NCI-H345 treated with DMSO at 0.1 percent for 48 hours (cell line): ENCODE measurements at regions not wholly inside any gene's neighbourhood (a gene's known extent, or its start where the extent isn't known, plus 50 kb on each side); places are given as distances from the start of the nearest gene placed in this dataset.
"Not testable (repeated sequence)": the region's sequence is repeated elsewhere in the genome, so short reads cannot be mapped to it uniquely, and the experiment has no call there.

Experiments
- DNase-seq: peaks from one replicate; lab custom pipeline; 2025; ENCODE audit not compliant: unreplicated experiment; lab: John Stamatoyannopoulos, UW

GRCh38 chr4:171378323-171378722 lies 434.9 kb upstream of the GALNTL6 start:
- no peak for DNase-seq

GRCh38 chr4:171376724-171377123 lies 436.5 kb upstream of the GALNTL6 start:
- DNase-seq: no peak

- DNase-seq: no peak
Measured at GRCh38 chr4:171353535-171353934, 459.7 kb upstream of the GALNTL6 start.

GRCh38 chr4:171348090-171348489 lies 465.1 kb upstream of the GALNTL6 start:
- DNase-seq: no peak

- no peak for DNase-seq
Measured at GRCh38 chr4:171342646-171343045, 470.6 kb upstream of the GALNTL6 start.

GRCh38 chr4:171340258-171340657 lies 472.9 kb upstream of the GALNTL6 start:
- no peak for DNase-seq

- DNase-seq: no peak
Measured at GRCh38 chr4:171334549-171334948, 478.7 kb upstream of the GALNTL6 start.

GRCh38 chr4:171308661-171309060 lies 504.5 kb upstream of the GALNTL6 start:
- no peak for DNase-seq

- DNase-seq: not testable (repeated sequence)
Measured at GRCh38 chr4:171298048-171298718, 515.0 kb upstream of the GALNTL6 start.

GRCh38 chr4:171288816-171289432 lies 524.3 kb upstream of the GALNTL6 start:
- DNase-seq: no peak

- peak; percentile 13 for DNase-seq
Measured at GRCh38 chr4:171281359-171281758, 531.8 kb upstream of the GALNTL6 start.

- DNase-seq: no peak
Measured at GRCh38 chr4:171279131-171279530, 534.1 kb upstream of the GALNTL6 start.

GRCh38 chr4:171266671-171267070 lies 546.5 kb upstream of the GALNTL6 start:
- no peak for DNase-seq

GRCh38 chr4:171265190-171265818 lies 547.9 kb upstream of the GALNTL6 start:
- DNase-seq: no peak

GRCh38 chr4:171256223-171256622 lies 557.0 kb upstream of the GALNTL6 start:
- no peak for DNase-seq

GRCh38 chr4:171246948-171247347 lies 566.3 kb upstream of the GALNTL6 start:
- no peak for DNase-seq

GRCh38 chr4:171242831-171243230 lies 570.4 kb upstream of the GALNTL6 start:
- DNase-seq: no peak

GRCh38 chr4:171239196-171239595 lies 574.0 kb upstream of the GALNTL6 start:
- no peak for DNase-seq

GRCh38 chr4:171235521-171235920 lies 577.7 kb upstream of the GALNTL6 start:
- DNase-seq: no peak

GRCh38 chr4:171229354-171229753 lies 583.9 kb upstream of the GALNTL6 start:
- DNase-seq: not testable (repeated sequence)

- no peak for DNase-seq
Measured at GRCh38 chr4:171221181-171221580, 592.0 kb upstream of the GALNTL6 start.

GRCh38 chr4:171203425-171203824 lies 609.8 kb upstream of the GALNTL6 start:
- no peak for DNase-seq
